ENCODE measurements at regions not wholly inside any gene's neighbourhood (a gene's known extent, or its start where the extent isn't known, plus 50 kb on each side); places are given as distances from the start of the nearest gene placed in this dataset.

DNA sequence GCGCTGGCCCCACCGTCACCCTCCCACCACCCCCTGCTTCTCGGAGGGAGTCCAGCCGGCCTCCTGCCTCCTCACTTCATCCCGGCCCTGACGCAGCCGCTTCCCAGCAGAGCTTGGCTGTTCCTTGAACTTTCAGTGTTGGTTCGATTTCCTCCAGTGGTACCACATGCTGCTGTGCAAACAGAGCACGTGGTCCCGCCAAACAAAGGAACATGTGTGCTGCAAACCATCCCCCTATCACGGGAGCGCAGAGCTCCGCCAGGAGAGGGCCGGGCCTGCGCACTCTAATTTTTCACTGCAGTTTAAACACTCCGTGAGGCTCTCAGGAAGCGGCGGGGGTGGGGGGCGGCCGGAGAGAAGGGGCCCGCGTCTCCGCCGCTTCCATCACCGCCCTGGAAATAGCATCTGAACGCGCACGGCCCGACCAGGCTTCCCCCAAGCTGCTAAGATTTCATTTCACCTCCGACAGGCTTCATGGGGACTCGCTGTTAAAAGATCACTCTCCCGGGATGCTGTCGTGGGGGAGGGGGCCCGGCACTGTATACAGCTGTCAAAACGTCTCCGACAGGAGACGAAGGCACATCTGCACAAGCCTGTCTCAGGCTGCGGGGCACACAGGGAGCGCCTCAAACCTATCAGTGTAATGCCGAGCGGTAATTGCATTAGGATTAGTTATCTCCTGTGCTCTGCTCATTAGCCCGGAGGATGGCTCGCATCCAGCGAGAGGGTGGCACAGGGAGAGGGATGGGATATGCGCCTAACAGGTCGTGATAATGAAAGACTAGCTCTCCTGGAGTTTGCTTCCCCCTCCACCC, 269.9 kb upstream of the SORL1-AS1 start (continued):
- TF ChIP-seq, protein P1, sequence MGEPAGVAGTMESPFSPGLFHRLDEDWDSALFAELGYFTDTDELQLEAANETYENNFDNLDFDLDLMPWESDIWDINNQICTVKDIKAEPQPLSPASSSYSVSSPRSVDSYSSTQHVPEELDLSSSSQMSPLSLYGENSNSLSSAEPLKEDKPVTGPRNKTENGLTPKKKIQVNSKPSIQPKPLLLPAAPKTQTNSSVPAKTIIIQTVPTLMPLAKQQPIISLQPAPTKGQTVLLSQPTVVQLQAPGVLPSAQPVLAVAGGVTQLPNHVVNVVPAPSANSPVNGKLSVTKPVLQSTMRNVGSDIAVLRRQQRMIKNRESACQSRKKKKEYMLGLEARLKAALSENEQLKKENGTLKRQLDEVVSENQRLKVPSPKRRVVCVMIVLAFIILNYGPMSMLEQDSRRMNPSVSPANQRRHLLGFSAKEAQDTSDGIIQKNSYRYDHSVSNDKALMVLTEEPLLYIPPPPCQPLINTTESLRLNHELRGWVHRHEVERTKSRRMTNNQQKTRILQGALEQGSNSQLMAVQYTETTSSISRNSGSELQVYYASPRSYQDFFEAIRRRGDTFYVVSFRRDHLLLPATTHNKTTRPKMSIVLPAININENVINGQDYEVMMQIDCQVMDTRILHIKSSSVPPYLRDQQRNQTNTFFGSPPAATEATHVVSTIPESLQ (CRISPR knock-in tag; conservative IDR thresholded peaks at IDR 0.05): no peak
- TF ChIP-seq ZNF724P (CRISPR knock-in tag; IDR thresholded peaks at IDR 0.05; ENCODE audit: borderline replicate concordance) (no peak), ZSCAN31 (CRISPR knock-in tag; IDR thresholded peaks at IDR 0.05; ENCODE audit: low read depth) (no peak), TFAP4 (IDR thresholded peaks at IDR 0.05; ENCODE audit: borderline replicate concordance, low read depth) (peak; percentile 72; the same call in 1 of the 2 replicates), MZF1 (CRISPR knock-in tag; IDR thresholded peaks at IDR 0.05; ENCODE audit: borderline replicate concordance) (no peak), NFE2L1 (CRISPR knock-in tag; IDR thresholded peaks at IDR 0.05; ENCODE audit: borderline replicate concordance) (no peak), ELK4 (CRISPR knock-in tag; IDR thresholded peaks at IDR 0.05; ENCODE audit: borderline replicate concordance) (no peak), KDM4B (CRISPR knock-in tag; IDR thresholded peaks at IDR 0.05) (no peak), ZNF496 (CRISPR knock-in tag; IDR thresholded peaks at IDR 0.05; ENCODE audit: insufficient replicate concordance) (no peak), ZNF432 (CRISPR knock-in tag; IDR thresholded peaks at IDR 0.05; ENCODE audit: borderline replicate concordance) (no peak), ZNF20 (CRISPR knock-in tag; IDR thresholded peaks at IDR 0.05) (no peak), ISL2 (CRISPR knock-in tag; IDR thresholded peaks at IDR 0.05) (no peak), ZNF263 (CRISPR knock-in tag; IDR thresholded peaks at IDR 0.05) (peak; percentile 63), EP300 (IDR thresholded peaks at IDR 0.05; ENCODE audit: low read depth in 2 of 2, low read length in 2 of 2) (peak in 1 of 2 experiments; percentile 49; a peak in 2 of 4 replicates), EP300 (CRISPR knock-in tag; IDR thresholded peaks at IDR 0.05; ENCODE audit: borderline replicate concordance) (peak; percentile 82), KAT2B (IDR thresholded peaks at IDR 0.05; ENCODE audit: borderline replicate concordance, low read depth, low read length) (no peak), TRIM24 (CRISPR knock-in tag; IDR thresholded peaks at IDR 0.05) (peak; percentile 62; the same call in 1 of the 2 replicates)
- TF ChIP-seq, protein P2, sequence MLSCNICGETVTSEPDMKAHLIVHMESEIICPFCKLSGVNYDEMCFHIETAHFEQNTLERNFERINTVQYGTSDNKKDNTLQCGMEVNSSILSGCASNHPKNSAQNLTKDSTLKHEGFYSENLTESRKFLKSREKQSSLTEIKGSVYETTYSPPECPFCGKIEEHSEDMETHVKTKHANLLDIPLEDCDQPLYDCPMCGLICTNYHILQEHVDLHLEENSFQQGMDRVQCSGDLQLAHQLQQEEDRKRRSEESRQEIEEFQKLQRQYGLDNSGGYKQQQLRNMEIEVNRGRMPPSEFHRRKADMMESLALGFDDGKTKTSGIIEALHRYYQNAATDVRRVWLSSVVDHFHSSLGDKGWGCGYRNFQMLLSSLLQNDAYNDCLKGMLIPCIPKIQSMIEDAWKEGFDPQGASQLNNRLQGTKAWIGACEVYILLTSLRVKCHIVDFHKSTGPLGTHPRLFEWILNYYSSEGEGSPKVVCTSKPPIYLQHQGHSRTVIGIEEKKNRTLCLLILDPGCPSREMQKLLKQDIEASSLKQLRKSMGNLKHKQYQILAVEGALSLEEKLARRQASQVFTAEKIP (CRISPR knock-in tag; IDR thresholded peaks at IDR 0.05; ENCODE audit: borderline replicate concordance): no peak
- TF ChIP-seq, protein P3, sequence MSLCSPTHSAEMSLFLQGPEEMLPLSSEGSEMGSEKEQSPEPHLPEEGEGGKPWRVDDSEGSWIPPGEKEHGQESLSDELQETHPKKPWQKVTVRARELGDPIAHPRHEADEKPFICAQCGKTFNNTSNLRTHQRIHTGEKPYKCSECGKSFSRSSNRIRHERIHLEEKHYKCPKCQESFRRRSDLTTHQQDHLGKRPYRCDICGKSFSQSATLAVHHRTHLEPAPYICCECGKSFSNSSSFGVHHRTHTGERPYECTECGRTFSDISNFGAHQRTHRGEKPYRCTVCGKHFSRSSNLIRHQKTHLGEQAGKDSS (CRISPR knock-in tag; IDR thresholded peaks at IDR 0.05; ENCODE audit: borderline replicate concordance, low read depth): peak; percentile 59; the same call in 1 of the 2 replicates
- TF ChIP-seq, protein P4, sequence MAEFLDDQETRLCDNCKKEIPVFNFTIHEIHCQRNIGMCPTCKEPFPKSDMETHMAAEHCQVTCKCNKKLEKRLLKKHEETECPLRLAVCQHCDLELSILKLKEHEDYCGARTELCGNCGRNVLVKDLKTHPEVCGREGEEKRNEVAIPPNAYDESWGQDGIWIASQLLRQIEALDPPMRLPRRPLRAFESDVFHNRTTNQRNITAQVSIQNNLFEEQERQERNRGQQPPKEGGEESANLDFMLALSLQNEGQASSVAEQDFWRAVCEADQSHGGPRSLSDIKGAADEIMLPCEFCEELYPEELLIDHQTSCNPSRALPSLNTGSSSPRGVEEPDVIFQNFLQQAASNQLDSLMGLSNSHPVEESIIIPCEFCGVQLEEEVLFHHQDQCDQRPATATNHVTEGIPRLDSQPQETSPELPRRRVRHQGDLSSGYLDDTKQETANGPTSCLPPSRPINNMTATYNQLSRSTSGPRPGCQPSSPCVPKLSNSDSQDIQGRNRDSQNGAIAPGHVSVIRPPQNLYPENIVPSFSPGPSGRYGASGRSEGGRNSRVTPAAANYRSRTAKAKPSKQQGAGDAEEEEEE (CRISPR knock-in tag; IDR thresholded peaks at IDR 0.05; ENCODE audit: borderline replicate concordance): no peak

Data from HepG2 (cell line).